ENCODE measurements at regions not wholly inside any gene's neighbourhood (a gene's known extent, or its start where the extent isn't known, plus 50 kb on each side); places are given as distances from the start of the nearest gene placed in this dataset.
A peak's percentile ranks its signal among the peaks of the same experiment; 100 is the strongest.

- Histone ChIP-seq H3K36me3 (ENCODE audit: control insufficient read depth, insufficient read depth, low read length) (no peaks in the 10 kb centered on the region), H3K27me3 (ENCODE audit: control insufficient read depth, insufficient read depth, low read length) (no peaks in the 10 kb centered on the region), H3K9me3 (ENCODE audit: control insufficient read depth, insufficient read depth, low read length) (no peaks in the 10 kb centered on the region), H3K4me1 (ENCODE audit: control insufficient read depth, insufficient read depth, low read length) (no peaks in the 10 kb centered on the region), H3K4me3 (ENCODE audit: low read depth, low read length) (no peak overlapping the region), H3K27ac (ENCODE audit: low read depth, low read length) (no peak overlapping the region)
- WGBS (ENCODE audit: insufficient coverage), result 73% methylated on average over 4 of the region's 10 CpGs
- peak in 1 of 6 donors; percentile 29 for DNase-seq (ENCODE audit: low read depth in 4 of 6, low spot score in 6 of 6)
These were observed 101.6 kb upstream of the SIX3 start for GRCh38 chr2:44839771-44840502.

GRCh38 chr2:44840503-44840850 is 101.0 kb upstream of the SIX3 start:
- H3K36me3 ChIP-seq (ENCODE audit: control insufficient read depth, insufficient read depth, low read length), result no peaks in the 10 kb centered on the region
- H3K9me3 ChIP-seq (ENCODE audit: control insufficient read depth, insufficient read depth, low read length), result no peaks in the 10 kb centered on the region
- DNase-seq (ENCODE audit: low read depth in 4 of 6, low spot score in 6 of 6), result no peak
- 67% methylated on average over 1 of the region's 1 CpG for WGBS (ENCODE audit: insufficient coverage)
- H3K27ac ChIP-seq (ENCODE audit: low read depth, low read length), result no peak overlapping the region
- H3K4me1 ChIP-seq (ENCODE audit: control insufficient read depth, insufficient read depth, low read length), result no peaks in the 10 kb centered on the region
- H3K4me3 ChIP-seq (ENCODE audit: low read depth, low read length), result no peak overlapping the region
- no peaks in the 10 kb centered on the region for H3K27me3 ChIP-seq (ENCODE audit: control insufficient read depth, insufficient read depth, low read length)

- Histone ChIP-seq H3K4me3 (ENCODE audit: low read depth, low read length) (no peak overlapping the region), H3K4me1 (ENCODE audit: control insufficient read depth, insufficient read depth, low read length) (no peaks in the 10 kb centered on the region), H3K9me3 (ENCODE audit: control insufficient read depth, insufficient read depth, low read length) (no peaks in the 10 kb centered on the region), H3K36me3 (ENCODE audit: control insufficient read depth, insufficient read depth, low read length) (no peaks in the 10 kb centered on the region), H3K27me3 (ENCODE audit: control insufficient read depth, insufficient read depth, low read length) (no peaks in the 10 kb centered on the region), H3K27ac (ENCODE audit: low read depth, low read length) (no peak overlapping the region)
- peak in 1 of 6 donors; percentile 11 for DNase-seq (ENCODE audit: low read depth in 4 of 6, low spot score in 6 of 6)
- WGBS (ENCODE audit: insufficient coverage), result 75% methylated on average over 5 of the region's 7 CpGs
These were observed 98.4 kb upstream of the SIX3 start for GRCh38 chr2:44843086-44843485.

DNA sequence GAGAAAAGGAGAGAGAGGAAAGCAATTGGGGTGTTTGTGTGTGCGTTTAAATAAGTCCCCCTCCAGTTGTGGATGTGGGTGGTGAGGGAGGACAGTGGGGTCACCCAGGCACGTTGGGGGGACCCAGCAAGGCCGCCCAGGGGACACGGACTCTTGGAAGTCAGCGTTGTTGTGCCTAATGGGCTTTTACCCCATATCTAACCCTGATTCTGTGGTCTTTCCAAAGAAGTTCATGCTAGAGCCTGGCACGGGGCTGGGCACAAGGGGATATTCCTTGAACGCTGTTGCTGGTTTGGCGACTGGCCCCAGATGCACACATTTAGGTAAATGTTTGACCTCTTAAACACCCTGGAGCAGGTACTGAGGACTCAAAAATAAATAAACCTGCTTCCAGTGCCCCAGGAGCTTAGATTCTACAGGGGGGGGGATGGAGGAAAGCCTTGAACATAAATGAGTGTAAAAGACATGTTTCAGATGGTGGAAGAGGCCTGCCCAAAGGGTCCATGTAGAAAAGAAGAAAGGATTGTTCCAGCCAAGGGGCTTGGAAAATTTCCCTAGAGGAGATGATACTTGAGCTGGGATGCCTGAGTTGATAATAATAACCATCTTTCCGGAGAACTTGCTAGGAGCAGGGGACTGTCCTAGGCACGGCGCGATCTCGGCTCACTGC is 97.7 kb upstream of the SIX3 start:
- DNase-seq (ENCODE audit: low read depth in 4 of 6, low spot score in 6 of 6), result no peak
- H3K4me3 ChIP-seq (ENCODE audit: low read depth, low read length), result no peak overlapping the region
- H3K36me3 ChIP-seq (ENCODE audit: control insufficient read depth, insufficient read depth, low read length), result no peaks in the 10 kb centered on the region
- no peak overlapping the region for H3K27ac ChIP-seq (ENCODE audit: low read depth, low read length)
- no peaks in the 10 kb centered on the region for H3K4me1 ChIP-seq (ENCODE audit: control insufficient read depth, insufficient read depth, low read length)
- H3K27me3 ChIP-seq (ENCODE audit: control insufficient read depth, insufficient read depth, low read length), result no peaks in the 10 kb centered on the region
- 89% methylated on average over 9 of the region's 13 CpGs for WGBS (ENCODE audit: insufficient coverage)
- H3K9me3 ChIP-seq (ENCODE audit: control insufficient read depth, insufficient read depth, low read length), result no peaks in the 10 kb centered on the region

- 92% methylated on average over 6 of the region's 7 CpGs for WGBS (ENCODE audit: insufficient coverage)
- Histone ChIP-seq H3K36me3 (ENCODE audit: control insufficient read depth, insufficient read depth, low read length) (no peaks in the 10 kb centered on the region), H3K4me3 (ENCODE audit: low read depth, low read length) (no peak overlapping the region), H3K9me3 (ENCODE audit: control insufficient read depth, insufficient read depth, low read length) (no peaks in the 10 kb centered on the region), H3K27me3 (ENCODE audit: control insufficient read depth, insufficient read depth, low read length) (no peaks in the 10 kb centered on the region), H3K4me1 (ENCODE audit: control insufficient read depth, insufficient read depth, low read length) (no peaks in the 10 kb centered on the region), H3K27ac (ENCODE audit: low read depth, low read length) (no peak overlapping the region)
- no peak for DNase-seq (ENCODE audit: low read depth in 4 of 6, low spot score in 6 of 6)
These were observed 96.7 kb upstream of the SIX3 start for GRCh38 chr2:44844651-44845270.

DNA sequence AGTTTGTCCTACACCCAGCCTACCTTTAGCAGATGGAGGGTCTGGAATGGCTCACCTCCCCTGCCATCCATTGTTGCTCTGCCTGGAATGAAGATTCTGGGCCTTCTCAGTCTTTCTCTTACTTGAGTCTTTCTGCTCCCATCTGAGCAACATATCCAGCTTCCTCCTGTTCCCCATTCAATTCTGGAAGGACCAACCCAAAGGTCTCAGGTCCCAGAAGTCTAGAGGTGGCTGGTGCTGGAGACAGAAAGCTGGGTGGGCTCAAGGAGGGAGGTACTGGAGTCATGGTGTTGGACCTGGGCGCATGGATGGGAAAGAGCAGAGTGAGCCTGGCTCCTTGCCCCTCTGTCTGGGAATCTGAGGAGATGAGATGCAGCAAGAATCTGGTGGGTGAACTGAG is 93.5 kb upstream of the SIX3 start:
- 100% methylated on average over 1 of the region's 1 CpG for WGBS (ENCODE audit: insufficient coverage)
- Histone ChIP-seq H3K9me3 (ENCODE audit: control insufficient read depth, insufficient read depth, low read length) (no peaks in the 10 kb centered on the region), H3K4me3 (ENCODE audit: low read depth, low read length) (no peak overlapping the region), H3K27me3 (ENCODE audit: control insufficient read depth, insufficient read depth, low read length) (no peaks in the 10 kb centered on the region), H3K27ac (ENCODE audit: low read depth, low read length) (no peak overlapping the region), H3K36me3 (ENCODE audit: control insufficient read depth, insufficient read depth, low read length) (no peaks in the 10 kb centered on the region), H3K4me1 (ENCODE audit: control insufficient read depth, insufficient read depth, low read length) (no peaks in the 10 kb centered on the region)
- no peak for DNase-seq (ENCODE audit: low read depth in 4 of 6, low spot score in 6 of 6)

DNA sequence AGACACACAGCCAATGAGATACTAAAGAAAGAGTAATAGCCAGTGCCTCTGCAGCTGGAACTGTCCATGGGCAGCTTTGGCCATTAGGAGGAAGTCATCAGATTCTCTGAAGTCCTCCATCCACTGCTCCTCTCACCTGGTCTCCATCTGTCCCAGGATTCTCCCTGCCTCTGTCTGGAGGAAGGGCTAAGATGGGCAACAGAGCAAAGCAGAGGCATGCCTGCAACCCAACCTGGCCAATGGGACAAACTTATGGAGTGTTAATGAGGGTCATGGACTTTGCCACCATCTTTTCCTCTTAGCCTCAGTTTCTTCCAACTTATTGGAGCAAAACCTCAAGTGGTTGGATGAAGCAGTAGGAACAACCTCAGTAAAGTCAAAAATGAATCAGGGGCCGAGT is 91.5 kb upstream of the SIX3 start:
- Histone ChIP-seq H3K4me3 (ENCODE audit: low read depth, low read length) (no peak overlapping the region), H3K36me3 (ENCODE audit: control insufficient read depth, insufficient read depth, low read length) (no peaks in the 10 kb centered on the region), H3K27ac (ENCODE audit: low read depth, low read length) (no peak overlapping the region), H3K9me3 (ENCODE audit: control insufficient read depth, insufficient read depth, low read length) (no peaks in the 10 kb centered on the region), H3K4me1 (ENCODE audit: control insufficient read depth, insufficient read depth, low read length) (no peaks in the 10 kb centered on the region), H3K27me3 (ENCODE audit: control insufficient read depth, insufficient read depth, low read length) (no peaks in the 10 kb centered on the region)
- WGBS (ENCODE audit: insufficient coverage), result 75% methylated on average over 1 of the region's 1 CpG
- DNase-seq (ENCODE audit: low read depth in 4 of 6, low spot score in 6 of 6), result no peak

GRCh38 chr2:44851518-44851917 is 90.0 kb upstream of the SIX3 start:
- Histone ChIP-seq H3K36me3 (ENCODE audit: control insufficient read depth, insufficient read depth, low read length) (no peaks in the 10 kb centered on the region), H3K4me3 (ENCODE audit: low read depth, low read length) (no peak overlapping the region), H3K27me3 (ENCODE audit: control insufficient read depth, insufficient read depth, low read length) (no peaks in the 10 kb centered on the region), H3K27ac (ENCODE audit: low read depth, low read length) (no peak overlapping the region), H3K4me1 (ENCODE audit: control insufficient read depth, insufficient read depth, low read length) (no peaks in the 10 kb centered on the region), H3K9me3 (ENCODE audit: control insufficient read depth, insufficient read depth, low read length) (no peaks in the 10 kb centered on the region)
- DNase-seq (ENCODE audit: low read depth in 4 of 6, low spot score in 6 of 6), result no peak

- H3K4me1 ChIP-seq (ENCODE audit: control insufficient read depth, insufficient read depth, low read length), result no peaks in the 10 kb centered on the region
- H3K27ac ChIP-seq (ENCODE audit: low read depth, low read length), result no peak overlapping the region
- no peaks in the 10 kb centered on the region for H3K27me3 ChIP-seq (ENCODE audit: control insufficient read depth, insufficient read depth, low read length)
- no peaks in the 10 kb centered on the region for H3K36me3 ChIP-seq (ENCODE audit: control insufficient read depth, insufficient read depth, low read length)
- WGBS (ENCODE audit: insufficient coverage), result no CpG with 5 or more reads among the region's 2 CpGs
- DNase-seq (ENCODE audit: low read depth in 4 of 6, low spot score in 6 of 6), result no peak
- no peak overlapping the region for H3K4me3 ChIP-seq (ENCODE audit: low read depth, low read length)
- H3K9me3 ChIP-seq (ENCODE audit: control insufficient read depth, insufficient read depth, low read length), result no peaks in the 10 kb centered on the region
These were observed 88.9 kb upstream of the SIX3 start for GRCh38 chr2:44852594-44852993.

GRCh38 chr2:44859337-44859736 is 82.2 kb upstream of the SIX3 start:
- Histone ChIP-seq H3K4me3 (ENCODE audit: low read depth, low read length) (no peak overlapping the region), H3K4me1 (ENCODE audit: control insufficient read depth, insufficient read depth, low read length) (no peaks in the 10 kb centered on the region), H3K36me3 (ENCODE audit: control insufficient read depth, insufficient read depth, low read length) (no peaks in the 10 kb centered on the region), H3K9me3 (ENCODE audit: control insufficient read depth, insufficient read depth, low read length) (no peaks in the 10 kb centered on the region), H3K27ac (ENCODE audit: low read depth, low read length) (no peak overlapping the region), H3K27me3 (ENCODE audit: control insufficient read depth, insufficient read depth, low read length) (no peaks in the 10 kb centered on the region)
- no peak for DNase-seq (ENCODE audit: low read depth in 4 of 6, low spot score in 6 of 6)
- WGBS (ENCODE audit: insufficient coverage), result 100% methylated on average over 1 of the region's 3 CpGs

Measured in spinal cord (tissue), 9 donors.